ENCODE measurements at regions not wholly inside any gene's neighbourhood (a gene's known extent, or its start where the extent isn't known, plus 50 kb on each side); places are given as distances from the start of the nearest gene placed in this dataset.

GRCh38 chr9:11537566-11537965 is 924.8 kb upstream of the PTPRD start:
- TF ChIP-seq CTCF (IDR thresholded peaks at IDR 0.05; ENCODE audit: insufficient read depth, low read length, missing control alignments) = no peak
- H3K4me3 ChIP-seq (ENCODE audit: low read depth, low read length) = no peak overlapping the region
- POLR2A ChIA-PET = no interaction called here
- CTCF ChIA-PET = no interaction called here
- DNase-seq (ENCODE audit: low read depth, low spot score) = no peak

GRCh38 chr9:11542781-11543180 is 930.0 kb upstream of the PTPRD start:
- no peak for DNase-seq (ENCODE audit: low read depth, low spot score)
- POLR2A ChIA-PET = no interaction called here
- H3K4me3 ChIP-seq (ENCODE audit: low read depth, low read length) = no peak overlapping the region
- TF ChIP-seq CTCF (IDR thresholded peaks at IDR 0.05; ENCODE audit: insufficient read depth, low read length, missing control alignments) = no peak
- CTCF ChIA-PET = no interaction called here

GRCh38 chr9:11546231-11546630 is 933.4 kb upstream of the PTPRD start:
- CTCF ChIA-PET = no interaction called here
- DNase-seq (ENCODE audit: low read depth, low spot score) = no peak

GRCh38 chr9:11549311-11549794 is 936.6 kb upstream of the PTPRD start:
- ChIA-PET POLR2A (no interaction called here), CTCF (no interaction called here)
- no peak for TF ChIP-seq CTCF (IDR thresholded peaks at IDR 0.05; ENCODE audit: insufficient read depth, low read length, missing control alignments)
- no peak for DNase-seq (ENCODE audit: low read depth, low spot score)
- H3K4me3 ChIP-seq (ENCODE audit: low read depth, low read length) = no peak overlapping the region

More at GRCh38 chr9:11546231-11546630, 933.4 kb upstream of the PTPRD start:
- no peak for TF ChIP-seq CTCF (IDR thresholded peaks at IDR 0.05; ENCODE audit: insufficient read depth, low read length, missing control alignments)
- POLR2A ChIA-PET = no interaction called here
- H3K4me3 ChIP-seq (ENCODE audit: low read depth, low read length) = no peak overlapping the region

- no peak overlapping the region for H3K4me3 ChIP-seq (ENCODE audit: low read depth, low read length)
- POLR2A ChIA-PET = no interaction called here
- no peak for TF ChIP-seq CTCF (IDR thresholded peaks at IDR 0.05; ENCODE audit: insufficient read depth, low read length, missing control alignments)
- CTCF ChIA-PET = no interaction called here
- no peak for DNase-seq (ENCODE audit: low read depth, low spot score)
These were observed 938.3 kb upstream of the PTPRD start for GRCh38 chr9:11551106-11551505.

GRCh38 chr9:11558043-11558442 is 945.2 kb upstream of the PTPRD start:
- TF ChIP-seq CTCF (IDR thresholded peaks at IDR 0.05; ENCODE audit: insufficient read depth, low read length, missing control alignments) = no peak
- POLR2A ChIA-PET = no interaction called here
- no peak for DNase-seq (ENCODE audit: low read depth, low spot score)
- no peak overlapping the region for H3K4me3 ChIP-seq (ENCODE audit: low read depth, low read length)
- CTCF ChIA-PET = no interaction called here

Data from AG04449 (cell line).